ENCODE measurements at regions not wholly inside any gene's neighbourhood (a gene's known extent, or its start where the extent isn't known, plus 50 kb on each side); places are given as distances from the start of the nearest gene placed in this dataset.

- no peak for DNase-seq (ENCODE audit: extremely low read depth, insufficient read length)
- no peaks in the 10 kb centered on the region for H3K27me3 ChIP-seq (replicated peaks; ENCODE audit: control insufficient read depth, insufficient read depth, low read length)
- no peak overlapping the region for H3K4me3 ChIP-seq (replicated peaks; ENCODE audit: low read depth, low read length)
- H3K36me3 ChIP-seq (ENCODE audit: control insufficient read depth, insufficient read depth, low read length): no peaks in the 10 kb centered on the region
- no peak for TF ChIP-seq CTCF (IDR thresholded peaks at IDR 0.05; ENCODE audit: insufficient read depth, low read length, poor library complexity, severe bottlenecking)
Measured at GRCh38 chr14:98137131-98138025, 1134.6 kb downstream of the BCL11B start.

GRCh38 chr14:98138666-98139065 is 1133.3 kb downstream of the BCL11B start:
- peak; percentile 55 for TF ChIP-seq CTCF (IDR thresholded peaks at IDR 0.05; ENCODE audit: insufficient read depth, low read length, poor library complexity, severe bottlenecking)
- Histone ChIP-seq H3K27me3 (replicated peaks; ENCODE audit: control insufficient read depth, insufficient read depth, low read length) (no peaks in the 10 kb centered on the region), H3K4me3 (replicated peaks; ENCODE audit: low read depth, low read length) (no peak overlapping the region), H3K36me3 (ENCODE audit: control insufficient read depth, insufficient read depth, low read length) (no peaks in the 10 kb centered on the region)
- no peak for DNase-seq (ENCODE audit: extremely low read depth, insufficient read length)

GRCh38 chr14:98140862-98141530 is 1131.0 kb downstream of the BCL11B start:
- H3K36me3 ChIP-seq (ENCODE audit: control insufficient read depth, insufficient read depth, low read length): no peaks in the 10 kb centered on the region
- H3K4me3 ChIP-seq (replicated peaks; ENCODE audit: low read depth, low read length): no peak overlapping the region
- no peak for DNase-seq (ENCODE audit: extremely low read depth, insufficient read length)
- TF ChIP-seq CTCF (IDR thresholded peaks at IDR 0.05; ENCODE audit: insufficient read depth, low read length, poor library complexity, severe bottlenecking): no peak
- H3K27me3 ChIP-seq (replicated peaks; ENCODE audit: control insufficient read depth, insufficient read depth, low read length): no peaks in the 10 kb centered on the region

DNA sequence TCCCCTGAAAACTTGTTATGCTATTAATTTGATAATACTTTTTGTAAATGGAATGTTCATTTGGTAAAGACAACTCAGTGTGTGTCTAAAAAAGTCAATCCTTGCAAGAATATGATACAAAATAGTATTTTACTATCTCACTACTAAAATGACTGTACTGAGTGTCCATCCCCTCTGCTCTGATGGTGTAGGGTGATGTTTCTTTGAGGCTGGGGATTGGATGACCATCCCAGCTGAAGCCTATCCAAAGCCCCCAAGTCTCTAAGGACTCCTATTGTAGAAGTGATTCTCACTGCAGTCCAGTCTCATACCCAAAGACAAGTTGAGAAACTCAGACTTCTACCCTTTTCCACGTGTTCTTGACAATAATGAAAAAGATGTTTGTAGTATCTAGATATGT is 1128.4 kb downstream of the BCL11B start:
- Histone ChIP-seq H3K36me3 (ENCODE audit: control insufficient read depth, insufficient read depth, low read length) (no peaks in the 10 kb centered on the region), H3K27me3 (replicated peaks; ENCODE audit: control insufficient read depth, insufficient read depth, low read length) (no peaks in the 10 kb centered on the region), H3K4me3 (replicated peaks; ENCODE audit: low read depth, low read length) (no peak overlapping the region)
- TF ChIP-seq CTCF (IDR thresholded peaks at IDR 0.05; ENCODE audit: insufficient read depth, low read length, poor library complexity, severe bottlenecking): no peak
- DNase-seq (ENCODE audit: extremely low read depth, insufficient read length): no peak

- Histone ChIP-seq H3K27me3 (replicated peaks; ENCODE audit: control insufficient read depth, insufficient read depth, low read length) (no peaks in the 10 kb centered on the region), H3K4me3 (replicated peaks; ENCODE audit: low read depth, low read length) (no peak overlapping the region), H3K36me3 (ENCODE audit: control insufficient read depth, insufficient read depth, low read length) (no peaks in the 10 kb centered on the region)
- TF ChIP-seq CTCF (IDR thresholded peaks at IDR 0.05; ENCODE audit: insufficient read depth, low read length, poor library complexity, severe bottlenecking): no peak
- no peak for DNase-seq (ENCODE audit: extremely low read depth, insufficient read length)
Measured at GRCh38 chr14:98144964-98145363, 1127.0 kb downstream of the BCL11B start.

Data from GM06990 (cell line).